KOPT-K1 (cell line): ENCODE measurements at regions not wholly inside any gene's neighbourhood (a gene's known extent, or its start where the extent isn't known, plus 50 kb on each side); places are given as distances from the start of the nearest gene placed in this dataset.

ENCODE experiments used
- H3K27ac ChIP-seq: fragments of 200-600 bp; sonication (generic); 2 replicates; pipeline ENCODE4 v1.5.1; 2016; ENCODE audit warnings: antibody characterized with exemption, mild to moderate bottlenecking, low read depth, low read length; ENCODE audit not compliant: poor library complexity, severe bottlenecking
- H3K36me3 ChIP-seq: fragments of 200-600 bp; sonication (generic); 2 replicates; pipeline ENCODE4 v1.5.1; 2017; ENCODE audit warnings: antibody characterized with exemption, mild to moderate bottlenecking, low read length, moderate library complexity; ENCODE audit not compliant: insufficient read depth
- H3K9me3 ChIP-seq: fragments of 200-600 bp; sonication (generic); 2 replicates; pipeline ENCODE4 v1.5.1; 2017; ENCODE audit warnings: antibody characterized with exemption, low read length, mild to moderate bottlenecking; ENCODE audit not compliant: insufficient read depth, poor library complexity, severe bottlenecking

- H3K36me3 ChIP-seq = no peaks in the 10 kb centered on the region
- H3K27ac ChIP-seq = no peak overlapping the region
- peaks cover 8% of the 10 kb centered on the region for H3K9me3 ChIP-seq
Observed at GRCh38 chr6:24987446-24988115, 51.8 kb upstream of the RIPOR2 start.

- no peaks in the 10 kb centered on the region for H3K36me3 ChIP-seq
- H3K27ac ChIP-seq = no peak overlapping the region
- peaks cover 8% of the 10 kb centered on the region for H3K9me3 ChIP-seq
Observed at GRCh38 chr6:24988562-24988961, 52.8 kb upstream of the RIPOR2 start.

- peaks cover 8% of the 10 kb centered on the region for H3K9me3 ChIP-seq
- no peak overlapping the region for H3K27ac ChIP-seq
Observed at GRCh38 chr6:24990236-24990845, 54.6 kb upstream of the RIPOR2 start.

GRCh38 chr6:24990944-24991809 lies 55.4 kb upstream of the RIPOR2 start:
- Histone ChIP-seq H3K36me3 (no peaks in the 10 kb centered on the region), H3K9me3 (peaks cover 8% of the 10 kb centered on the region), H3K27ac (peak overlapping the region; percentile 39)

More at GRCh38 chr6:24990236-24990845, 54.6 kb upstream of the RIPOR2 start:
- no peaks in the 10 kb centered on the region for H3K36me3 ChIP-seq

GRCh38 chr6:24991810-24992467 lies 56.2 kb upstream of the RIPOR2 start:
- Histone ChIP-seq H3K9me3 (peaks cover 8% of the 10 kb centered on the region), H3K36me3 (no peaks in the 10 kb centered on the region), H3K27ac (peak overlapping the region; percentile 39)

- no peaks in the 10 kb centered on the region for H3K9me3 ChIP-seq
Observed at GRCh38 chr6:24994812-24995211, 59.1 kb upstream of the RIPOR2 start.

GRCh38 chr6:24995270-24995669 lies 59.5 kb upstream of the RIPOR2 start:
- no peak overlapping the region for H3K27ac ChIP-seq
- H3K36me3 ChIP-seq = no peaks in the 10 kb centered on the region
- no peaks in the 10 kb centered on the region for H3K9me3 ChIP-seq

More at GRCh38 chr6:24994812-24995211, 59.1 kb upstream of the RIPOR2 start:
- no peak overlapping the region for H3K27ac ChIP-seq
- H3K36me3 ChIP-seq = no peaks in the 10 kb centered on the region

GRCh38 chr6:24996269-24996836 lies 60.6 kb upstream of the RIPOR2 start:
- H3K27ac ChIP-seq = no peak overlapping the region
- H3K36me3 ChIP-seq = no peaks in the 10 kb centered on the region
- H3K9me3 ChIP-seq = no peaks in the 10 kb centered on the region

- Histone ChIP-seq H3K9me3 (no peaks in the 10 kb centered on the region), H3K36me3 (no peaks in the 10 kb centered on the region), H3K27ac (no peak overlapping the region)
Observed at GRCh38 chr6:24997231-24997630, 61.5 kb upstream of the RIPOR2 start.

- no peaks in the 10 kb centered on the region for H3K36me3 ChIP-seq
- no peak overlapping the region for H3K27ac ChIP-seq
- no peaks in the 10 kb centered on the region for H3K9me3 ChIP-seq
Observed at GRCh38 chr6:24997905-24998304, 62.1 kb upstream of the RIPOR2 start.

GRCh38 chr6:25002326-25003091 lies 66.7 kb upstream of the RIPOR2 start:
- Histone ChIP-seq H3K27ac (no peak overlapping the region), H3K9me3 (no peaks in the 10 kb centered on the region), H3K36me3 (no peaks in the 10 kb centered on the region)

GRCh38 chr6:25004357-25004756 lies 68.6 kb upstream of the RIPOR2 start:
- H3K9me3 ChIP-seq = no peaks in the 10 kb centered on the region
- no peak overlapping the region for H3K27ac ChIP-seq
- no peaks in the 10 kb centered on the region for H3K36me3 ChIP-seq

GRCh38 chr6:25005010-25005409 lies 69.2 kb upstream of the RIPOR2 start:
- H3K9me3 ChIP-seq = no peaks in the 10 kb centered on the region
- no peak overlapping the region for H3K27ac ChIP-seq
- H3K36me3 ChIP-seq = no peaks in the 10 kb centered on the region

GRCh38 chr6:25006075-25006474 lies 70.3 kb upstream of the RIPOR2 start:
- H3K9me3 ChIP-seq = no peaks in the 10 kb centered on the region
- peak overlapping the region; percentile 61 for H3K27ac ChIP-seq
- H3K36me3 ChIP-seq = no peaks in the 10 kb centered on the region
